H1 (cell line): ENCODE measurements at regions not wholly inside any gene's neighbourhood (a gene's known extent, or its start where the extent isn't known, plus 50 kb on each side); places are given as distances from the start of the nearest gene placed in this dataset.

Source experiments
- CTCF ChIA-PET: fragments of 300-600 bp; sonication (Branson Sonifier 250); formaldehyde crosslinking; loops from one replicate; lab custom pipeline; 2021; ENCODE audit not compliant: partially characterized antibody; lab: Charles Lee
- POLR2A ChIA-PET: fragments of 300-600 bp; sonication (Branson Sonifier 250); formaldehyde crosslinking; loops from one replicate; lab custom pipeline; 2021; ENCODE audit warnings: inconsistent platforms; ENCODE audit not compliant: partially characterized antibody; lab: Charles Lee
- DNase-seq, 2 experiments: peaks; one replicate each; pipeline versions ENCODE4 v3.0.0 to v3.0.0-alpha.2; 2010 to 2022; ENCODE audit warnings: low spot score in 2 of 2, low read depth in 1 of 2, mixed read lengths in 1 of 2
- FAIRE-seq: peaks from 2 replicates; lab custom pipeline; 2011; peaks lifted over from hg19 to GRCh38; lab: Jason Lieb, UNC
- H2AFZ ChIP-seq: 2 replicates; pipeline ENCODE4 v1.8.1; 2012; ENCODE audit warnings: low read length, inconsistent platforms
- H2AK5ac ChIP-seq: 2 replicates; pipeline ENCODE4 v1.6.1; 2013; ENCODE audit warnings: low read depth, low read length
- H2BK120ac ChIP-seq: replicated peaks from 2 replicates; pipeline ENCODE3; 2013; ENCODE audit warnings: low read depth, low read length, inconsistent platforms
- H2BK12ac ChIP-seq: 2 replicates; pipeline ENCODE4 v1.6.1; 2013; ENCODE audit warnings: low read depth, low read length
- H2BK15ac ChIP-seq: 2 replicates; pipeline ENCODE4 v1.6.1; 2013; ENCODE audit warnings: low read length
- H2BK20ac ChIP-seq: 2 replicates; pipeline ENCODE4 v1.6.1; 2013; ENCODE audit warnings: low read length
- H2BK5ac ChIP-seq: 2 replicates; pipeline ENCODE4 v1.6.1; 2013; ENCODE audit warnings: low read depth, low read length
- H3K14ac ChIP-seq: 2 replicates; pipeline ENCODE4 v1.6.1; 2013; ENCODE audit warnings: inconsistent platforms; ENCODE audit not compliant: insufficient read length
- H3K18ac ChIP-seq: 2 replicates; pipeline ENCODE4 v1.6.1; 2013; ENCODE audit warnings: low read length; ENCODE audit errors: extremely low read depth
- H3K23ac ChIP-seq: 2 replicates; pipeline ENCODE4 v1.6.1; 2013; ENCODE audit warnings: inconsistent platforms; ENCODE audit not compliant: insufficient read length
- H3K23me2 ChIP-seq: 2 replicates; pipeline ENCODE4 v1.6.1; 2013; ENCODE audit warnings: low read depth, low read length
- H3K27ac ChIP-seq: 2 replicates; pipeline ENCODE4 v1.6.1; 2011; ENCODE audit warnings: low read depth, low read length, inconsistent platforms
- H3K27me3 ChIP-seq, 4 experiments: replicated peaks in 1 of 4; 1 replicate in 1 of 4; 2 replicates in 3 of 4; pipeline versions ENCODE4 v1.6.1 to v1.8.1; 2011 to 2013; ENCODE audit warnings: low read length in 3 of 4, mild to moderate bottlenecking in 3 of 4, inconsistent platforms in 2 of 4, mixed read lengths in 2 of 4, moderate library complexity in 1 of 4; ENCODE audit not compliant: control insufficient read depth in 3 of 4, insufficient read depth in 3 of 4; ENCODE audit errors: extremely low read depth in 1 of 4
- H3K36me3 ChIP-seq, 4 experiments: 2 replicates each; pipeline versions ENCODE4 v1.6.1 to v1.8.1; 2011 to 2013; ENCODE audit warnings: mild to moderate bottlenecking in 4 of 4, low read length in 3 of 4, moderate library complexity in 2 of 4, control low read depth in 1 of 4, inconsistent platforms in 1 of 4; ENCODE audit not compliant: insufficient read depth in 4 of 4, control insufficient read depth in 2 of 4
- H3K4ac ChIP-seq: replicated peaks from 2 replicates; pipeline ENCODE3; 2013; ENCODE audit warnings: low read length, low read depth, mixed read lengths, inconsistent platforms; ENCODE audit not compliant: insufficient read length
- H3K4me1 ChIP-seq, 4 experiments: replicated peaks in 1 of 4; 1 replicate in 1 of 4; 2 replicates in 3 of 4; pipeline versions ENCODE4 v1.6.1 to v1.8.1; 2011 to 2013; ENCODE audit warnings: low read length in 3 of 4, inconsistent platforms in 2 of 4, mixed read lengths in 1 of 4; ENCODE audit not compliant: insufficient read depth in 4 of 4, control insufficient read depth in 3 of 4
- H3K4me2 ChIP-seq, 2 experiments: 2 replicates each; pipeline versions ENCODE4 v1.6.1 to v1.8.1; 2011 to 2013; ENCODE audit warnings: low read depth in 2 of 2, low read length in 2 of 2, control low read depth in 1 of 2, inconsistent platforms in 1 of 2, mild to moderate bottlenecking in 1 of 2; ENCODE audit not compliant: insufficient read depth in 1 of 2
- H3K4me3 ChIP-seq, 4 experiments: fragments of 200-600, 300-600 bp in 1 of 4; sonication (generic), shearing (Covaris generic), sonication (Bioruptor Twin) in 1 of 4; 2 replicates each; pipeline versions ENCODE4 v1.5.1 to v1.8.1; 2011 to 2016; ENCODE audit warnings: low read length in 4 of 4, low read depth in 3 of 4, control low read depth in 2 of 4, inconsistent platforms in 2 of 4, mild to moderate bottlenecking in 2 of 4, mixed read lengths in 1 of 4, moderate library complexity in 1 of 4; ENCODE audit not compliant: insufficient read depth in 2 of 4; ENCODE audit errors: extremely low read depth in 1 of 4
- H3K56ac ChIP-seq: replicated peaks from 2 replicates; pipeline ENCODE3; 2013; ENCODE audit warnings: low read depth, mild to moderate bottlenecking, mixed read lengths, low read length, inconsistent platforms; ENCODE audit not compliant: insufficient read length
- H3K79me1 ChIP-seq: 2 replicates; pipeline ENCODE4 v1.6.1; 2013; ENCODE audit warnings: low read depth, low read length, control low read depth
- H3K79me2 ChIP-seq, 2 experiments: 2 replicates each; pipeline versions ENCODE4 v1.6.1 to v1.8.1; 2012 to 2013; ENCODE audit warnings: low read length in 2 of 2, mild to moderate bottlenecking in 2 of 2, inconsistent platforms in 1 of 2; ENCODE audit not compliant: insufficient read depth in 2 of 2, control insufficient read depth in 1 of 2
- H3K9ac ChIP-seq, 4 experiments: replicated peaks in 1 of 4; 1 replicate in 1 of 4; 2 replicates in 3 of 4; pipeline versions ENCODE4 v1.6.1 to v1.8.1; 2011 to 2013; ENCODE audit warnings: low read depth in 3 of 4, low read length in 3 of 4, control low read depth in 2 of 4, mild to moderate bottlenecking in 2 of 4, moderate library complexity in 2 of 4, inconsistent platforms in 1 of 4; ENCODE audit errors: extremely low read depth in 1 of 4
- H3K9me3 ChIP-seq, 2 experiments: 2 replicates each; pipeline versions ENCODE4 v1.6.1 to v1.8.1; 2012 to 2013; ENCODE audit warnings: mild to moderate bottlenecking in 2 of 2, moderate library complexity in 2 of 2, control low read depth in 1 of 2, inconsistent platforms in 1 of 2, low read depth in 1 of 2, low read length in 1 of 2, mixed read lengths in 1 of 2; ENCODE audit not compliant: insufficient read depth in 2 of 2
- H4K20me1 ChIP-seq, 2 experiments: replicated peaks in 1 of 2; 2 replicates each; pipeline versions ENCODE3 to v1.8.1; 2011 to 2013; ENCODE audit warnings: inconsistent platforms in 2 of 2, low read length in 2 of 2, mild to moderate bottlenecking in 1 of 2; ENCODE audit not compliant: insufficient read depth in 2 of 2, control insufficient read depth in 1 of 2
- H4K5ac ChIP-seq: 2 replicates; pipeline ENCODE4 v1.6.1; 2013; ENCODE audit warnings: low read length, low read depth, mixed read lengths, inconsistent platforms; ENCODE audit not compliant: insufficient read length
- H4K8ac ChIP-seq: 2 replicates; pipeline ENCODE4 v1.8.0; 2013; ENCODE audit warnings: mild to moderate bottlenecking, moderate library complexity, low read length, inconsistent platforms; ENCODE audit not compliant: insufficient read depth; ENCODE audit errors: extremely low read depth
- H4K91ac ChIP-seq: replicated peaks from 2 replicates; pipeline ENCODE3; 2013; ENCODE audit warnings: low read length, mixed read lengths, inconsistent platforms; ENCODE audit not compliant: insufficient read length
- BRCA1 ChIP-seq: IDR thresholded peaks from 2 replicates; pipeline ENCODE4 v1.6.1; 2012; ENCODE audit warnings: low read depth, low read length, improper control_type of control experiment
- CBX8 ChIP-seq: fragments of 300-800, 300-1000 bp; sonication (generic); IDR thresholded peaks from 2 replicates; pipeline ENCODE4 v1.7.1; 2016; ENCODE audit warnings: low read depth, low read length, borderline replicate concordance
- EZH2 ChIP-seq: fragments of 200-600 bp; sonication (generic); IDR thresholded peaks from 2 replicates; pipeline ENCODE4 v1.7.1; 2012; ENCODE audit warnings: low read depth, mild to moderate bottlenecking, moderate library complexity, low read length, inconsistent platforms; ENCODE audit not compliant: severe bottlenecking
- GABPA ChIP-seq: IDR thresholded peaks from 2 replicates; pipeline ENCODE4 v1.6.1; 2011; ENCODE audit warnings: mild to moderate bottlenecking, low read length, moderate library complexity, borderline replicate concordance; ENCODE audit not compliant: insufficient read depth
- NRF1 ChIP-seq: IDR thresholded peaks from 2 replicates; pipeline ENCODE4 v1.6.1; 2011; ENCODE audit warnings: mild to moderate bottlenecking, low read depth, low read length, improper control_type of control experiment
- SUZ12 ChIP-seq: fragments of 200-600 bp; sonication (generic); IDR thresholded peaks from 2 replicates; pipeline ENCODE4 v1.6.1; 2012; ENCODE audit warnings: mild to moderate bottlenecking, inconsistent platforms, low read length, moderate library complexity, mixed read lengths
- TAF1 ChIP-seq: IDR thresholded peaks from 2 replicates; pipeline ENCODE4 v1.6.1; 2011; ENCODE audit warnings: mild to moderate bottlenecking, low read depth, low read length
- WGBS, 2 experiments: shearing (Covaris generic) in 1 of 2; methylation state at CpG; one replicate each; pipeline versions ENCODE4 v1.1.6 to v1.1.7; 2013 to 2015; ENCODE audit warnings: low lambda C conversion rate in 2 of 2, mixed read lengths in 2 of 2, inconsistent platforms in 1 of 2, low coverage in 1 of 2, missing lambda C conversion rate in 1 of 2; ENCODE audit not compliant: insufficient replicate concordance in 2 of 2, insufficient coverage in 1 of 2, insufficient read length in 1 of 2; ENCODE audit errors: extremely low coverage in 1 of 2, missing lambda C conversion rate in 1 of 2; 5-methylcytosine and 5-hydroxymethylcytosine counted together
- TF ChIP-seq, protein P1 (sequence below): IDR thresholded peaks from 2 replicates; pipeline ENCODE4 v1.6.1; 2011; ENCODE audit warnings: low read length, improper control_type of control experiment

DNA sequence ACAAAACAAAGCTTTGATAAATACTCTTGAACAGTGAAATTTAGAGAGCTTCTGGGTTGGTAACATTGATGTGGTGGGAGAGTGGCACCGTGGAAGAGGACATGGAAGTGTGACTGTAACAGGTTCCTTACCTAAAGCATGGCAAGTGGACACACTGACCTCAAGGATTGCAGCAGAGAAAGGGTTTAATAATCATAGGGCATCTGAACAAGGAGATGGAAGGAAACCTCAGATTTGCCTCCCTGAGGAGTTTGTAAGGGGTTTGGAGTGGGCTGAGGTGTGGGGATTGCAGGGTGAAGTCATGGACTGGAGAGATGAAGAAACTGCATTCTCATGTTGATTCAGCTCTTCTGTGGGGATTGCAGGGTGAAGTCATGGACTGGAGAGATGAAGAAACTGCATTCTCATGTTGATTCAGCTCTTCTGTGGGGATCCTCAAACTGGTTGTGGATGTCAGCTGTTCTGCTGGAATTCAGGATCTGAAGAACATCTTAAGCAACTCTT is 83.8 kb upstream of the TLK1 start:
- no peak overlapping the region for H2BK12ac ChIP-seq
- H3K9ac ChIP-seq: no peak overlapping the region
- H4K20me1 ChIP-seq: no peaks in the 10 kb centered on the region
- POLR2A ChIA-PET: no interaction called here
- no peak overlapping the region for H4K8ac ChIP-seq
- H3K18ac ChIP-seq: no peak overlapping the region
- H3K4me2 ChIP-seq: no peak overlapping the region
- FAIRE-seq (no peak), DNase-seq (no peak)
- H3K36me3 ChIP-seq: peaks cover 0 to 7% (median 0%) of the 10 kb centered on the region in 4 experiments; a peak in 2 of 8 replicates
- CTCF ChIA-PET: interaction anchor here (0.6 to 1.8 kb wide), 8 partner anchors 9 to 342 kb away, joined by 3 to 6 read pairs (median 3); no protein-coding TSS in a partner anchor
- H3K79me1 ChIP-seq: no peaks in the 10 kb centered on the region
- peak overlapping the region; percentile 22 for H4K91ac ChIP-seq
- WGBS, 2 experiments: 81% methylated on average over 1 of the region's 1 CpG; no CpG with 5 or more reads in 1 of the 2 experiments
- H2BK120ac ChIP-seq: peak overlapping the region; percentile 18
- no peaks in the 10 kb centered on the region for H3K79me2 ChIP-seq
- H3K23ac ChIP-seq: no peak overlapping the region
- H3K4me3 ChIP-seq: no peak overlapping the region
- H2BK15ac ChIP-seq: peak overlapping the region; percentile 76; the same call in 1 of the 2 replicates
- peaks cover 18 to 26% of the 10 kb centered on the region in 2 experiments for H3K9me3 ChIP-seq
- H2BK20ac ChIP-seq: 0 out of 2 replicates have a peak overlapping the region, but pooled peaks have one; percentile 67
- H3K27me3 ChIP-seq: no peaks in the 10 kb centered on the region
- H2BK5ac ChIP-seq: no peak overlapping the region; the same call in 1 of the 2 replicates
- no peak overlapping the region for H2AFZ ChIP-seq
- no peak overlapping the region for H3K27ac ChIP-seq
- no peak overlapping the region for H4K5ac ChIP-seq
- no peak overlapping the region for H3K4ac ChIP-seq
- H3K56ac ChIP-seq: no peak overlapping the region
- no peak overlapping the region for H3K14ac ChIP-seq
- H3K23me2 ChIP-seq: no peaks in the 10 kb centered on the region
- no peaks in the 10 kb centered on the region for H3K4me1 ChIP-seq
- no peak overlapping the region for H2AK5ac ChIP-seq
- TF ChIP-seq GABPA (no peak), SUZ12 (no peak), BRCA1 (no peak), EZH2 (no peak), NRF1 (no peak), TAF1 (no peak), CBX8 (no peak)
- TF ChIP-seq, protein P1, sequence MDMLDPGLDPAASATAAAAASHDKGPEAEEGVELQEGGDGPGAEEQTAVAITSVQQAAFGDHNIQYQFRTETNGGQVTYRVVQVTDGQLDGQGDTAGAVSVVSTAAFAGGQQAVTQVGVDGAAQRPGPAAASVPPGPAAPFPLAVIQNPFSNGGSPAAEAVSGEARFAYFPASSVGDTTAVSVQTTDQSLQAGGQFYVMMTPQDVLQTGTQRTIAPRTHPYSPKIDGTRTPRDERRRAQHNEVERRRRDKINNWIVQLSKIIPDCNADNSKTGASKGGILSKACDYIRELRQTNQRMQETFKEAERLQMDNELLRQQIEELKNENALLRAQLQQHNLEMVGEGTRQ: no peak
